IMR-90 (cell line): ENCODE measurements at regions not wholly inside any gene's neighbourhood (a gene's known extent, or its start where the extent isn't known, plus 50 kb on each side); places are given as distances from the start of the nearest gene placed in this dataset.

Experiments used
- ATAC-seq: fragments of 200-7000 bp; cut with Tn5 transposase; 2 replicates; pipeline ENCODE4 v1.9.1; 2020; ENCODE audit warnings: low read depth, mild to moderate bottlenecking, moderate library complexity
- BruUV-seq: library from RNA; stranded (reverse); fragments of 400-500 nt; replicated peaks from 2 replicates; lab custom pipeline; 2021; lab: Mats Ljungman, UMichigan
- CTCF ChIA-PET: fragments of 300-600 bp; formaldehyde crosslinking; extraction: SDS; loops from one replicate; lab custom pipeline; 2021; ENCODE audit warnings: antibody characterized with exemption; lab: Yijun Ruan, JAX
- POLR2A ChIA-PET: fragments of 300-600 bp; sonication (Branson Sonifier 250); formaldehyde crosslinking; loops from one replicate; lab custom pipeline; 2022; ENCODE audit warnings: antibody characterized with exemption; ENCODE audit not compliant: unreplicated experiment; lab: Charles Lee
- DNase-seq: peaks from one replicate; pipeline ENCODE4 v3.0.0; 2013
- H2AFZ ChIP-seq: replicated peaks from 2 replicates; pipeline ENCODE3; 2013; ENCODE audit warnings: low read length, mild to moderate bottlenecking; ENCODE audit not compliant: poor library complexity
- H2AK5ac ChIP-seq: 2 replicates; pipeline ENCODE4 v1.6.1; 2013; ENCODE audit warnings: low read depth, low read length, inconsistent platforms
- H2AK9ac ChIP-seq: replicated peaks from 2 replicates; pipeline ENCODE3; 2013; ENCODE audit warnings: mild to moderate bottlenecking, low read depth, low read length, moderate library complexity; ENCODE audit not compliant: poor library complexity
- H2BK120ac ChIP-seq: 2 replicates; pipeline ENCODE4 v1.6.1; 2013; ENCODE audit warnings: low read depth, low read length, inconsistent platforms
- H2BK15ac ChIP-seq: 3 replicates; pipeline ENCODE4 v1.6.1; 2013; ENCODE audit warnings: low read depth, low read length, inconsistent platforms
- H2BK20ac ChIP-seq: 2 replicates; pipeline ENCODE4 v1.6.1; 2013; ENCODE audit warnings: low read depth, mild to moderate bottlenecking, inconsistent platforms, low read length, moderate library complexity
- H2BK5ac ChIP-seq: 2 replicates; pipeline ENCODE4 v1.6.1; 2013; ENCODE audit warnings: mild to moderate bottlenecking, low read depth, low read length, inconsistent platforms; ENCODE audit not compliant: poor library complexity, severe bottlenecking
- H3K14ac ChIP-seq: replicated peaks from 2 replicates; pipeline ENCODE4 v1.6.1; 2013; ENCODE audit warnings: low read depth, low read length, inconsistent platforms
- H3K18ac ChIP-seq: 2 replicates; pipeline ENCODE4 v1.6.1; 2013; ENCODE audit warnings: low read depth, low read length, control low read depth
- H3K23ac ChIP-seq: 2 replicates; pipeline ENCODE4 v1.6.1; 2013; ENCODE audit warnings: low read depth, low read length, inconsistent platforms
- H3K27ac ChIP-seq: 2 replicates; pipeline ENCODE4 v1.5.1; 2013; ENCODE audit warnings: mild to moderate bottlenecking, control low read depth, low read length; ENCODE audit not compliant: insufficient read depth
- H3K27me3 ChIP-seq: 2 replicates; pipeline ENCODE4 v1.6.1; 2013; ENCODE audit warnings: low read length; ENCODE audit not compliant: control insufficient read depth, insufficient read depth
- H3K36me3 ChIP-seq: 2 replicates; pipeline ENCODE4 v1.6.1; 2013; ENCODE audit warnings: low read length, mixed read lengths; ENCODE audit not compliant: control insufficient read depth, insufficient read depth
- H3K4ac ChIP-seq: 2 replicates; pipeline ENCODE4 v1.6.1; 2013; ENCODE audit warnings: low read depth, low read length, inconsistent platforms
- H3K4me1 ChIP-seq: 2 replicates; pipeline ENCODE4 v1.6.1; 2013; ENCODE audit warnings: low read length, mixed read lengths; ENCODE audit not compliant: control insufficient read depth, insufficient read depth
- H3K4me2 ChIP-seq: 2 replicates; pipeline ENCODE4 v1.6.1; 2013; ENCODE audit warnings: low read depth, mild to moderate bottlenecking, control low read depth, low read length, moderate library complexity
- H3K4me3 ChIP-seq: 2 replicates; pipeline ENCODE4 v1.5.1; 2013; ENCODE audit warnings: low read depth, mild to moderate bottlenecking, control low read depth, low read length, moderate library complexity; ENCODE audit not compliant: insufficient read depth
- H3K56ac ChIP-seq: 2 replicates; pipeline ENCODE4 v1.6.1; 2013; ENCODE audit warnings: low read length, inconsistent platforms; ENCODE audit not compliant: insufficient read depth; ENCODE audit errors: extremely low read depth
- H3K79me1 ChIP-seq, 2 experiments: 2 replicates each; pipeline ENCODE4 v1.6.1; 2013; ENCODE audit warnings: low read length in 2 of 2, inconsistent platforms in 1 of 2, low read depth in 1 of 2
- H3K9ac ChIP-seq: 2 replicates; pipeline ENCODE4 v1.6.1; 2013; ENCODE audit warnings: low read depth, low read length, control low read depth
- H3K9me1 ChIP-seq: 2 replicates; pipeline ENCODE4 v1.6.1; 2013; ENCODE audit warnings: low read length, inconsistent platforms; ENCODE audit not compliant: insufficient read depth
- H3K9me3 ChIP-seq: 2 replicates; pipeline ENCODE4 v1.6.1; 2013; ENCODE audit warnings: low read length; ENCODE audit not compliant: control insufficient read depth, insufficient read depth
- H4K20me1 ChIP-seq: 2 replicates; pipeline ENCODE4 v1.6.1; 2013; ENCODE audit warnings: low read length, inconsistent platforms; ENCODE audit not compliant: insufficient read depth
- H4K5ac ChIP-seq: 2 replicates; pipeline ENCODE4 v1.6.1; 2013; ENCODE audit warnings: mild to moderate bottlenecking, low read depth, low read length, control low read depth
- H4K8ac ChIP-seq, 2 experiments: 2 replicates each; pipeline ENCODE4 v1.6.1; 2013; ENCODE audit warnings: low read depth in 2 of 2, low read length in 2 of 2, control low read depth in 1 of 2, inconsistent platforms in 1 of 2
- H4K91ac ChIP-seq: 2 replicates; pipeline ENCODE4 v1.6.1; 2013; ENCODE audit warnings: low read depth, low read length, inconsistent platforms; ENCODE audit not compliant: insufficient read depth
- BHLHE40 ChIP-seq: fragments of 150-350 bp; IDR thresholded peaks from 2 replicates; pipeline ENCODE4 v1.6.1; 2016; ENCODE audit warnings: mild to moderate bottlenecking, low read depth, low read length
- CEBPB ChIP-seq: IDR thresholded peaks from 2 replicates; pipeline ENCODE4 v1.6.1; 2012; ENCODE audit warnings: low read depth, low read length, improper control_type of control experiment
- CHD1 ChIP-seq: IDR thresholded peaks from 2 replicates; pipeline ENCODE4 v1.6.1; 2012; ENCODE audit warnings: low read depth, low read length, improper control_type of control experiment
- MAFK ChIP-seq: IDR thresholded peaks from 2 replicates; pipeline ENCODE4 v1.6.1; 2012; ENCODE audit warnings: low read depth, low read length, improper control_type of control experiment
- MAZ ChIP-seq: IDR thresholded peaks from 2 replicates; pipeline ENCODE4 v1.6.1; 2012; ENCODE audit warnings: low read depth, mild to moderate bottlenecking, low read length, improper control_type of control experiment, moderate library complexity, borderline replicate concordance
- MXI1 ChIP-seq: IDR thresholded peaks from 2 replicates; pipeline ENCODE4 v1.6.1; 2012; ENCODE audit warnings: low read depth, mild to moderate bottlenecking, low read length, moderate library complexity, borderline replicate concordance
- NFE2L2 ChIP-seq: fragments of 150-350 bp; IDR thresholded peaks from 2 replicates; pipeline ENCODE4 v1.6.1; 2016; ENCODE audit warnings: low read depth, mild to moderate bottlenecking, low read length
- POLR2A ChIP-seq: IDR thresholded peaks from 2 replicates; pipeline ENCODE4 v1.6.1; 2012; ENCODE audit warnings: mild to moderate bottlenecking, low read depth, low read length
- RCOR1 ChIP-seq: IDR thresholded peaks from 2 replicates; pipeline ENCODE4 v1.6.1; 2012; ENCODE audit warnings: mild to moderate bottlenecking, low read length, improper control_type of control experiment; ENCODE audit not compliant: insufficient replicate concordance
- SMC3 ChIP-seq: fragments of 150-350 bp; IDR thresholded peaks from 2 replicates; pipeline ENCODE4 v1.6.1; 2016; ENCODE audit warnings: low read depth, mild to moderate bottlenecking, antibody characterized with exemption, low read length, moderate library complexity
- WGBS, 2 experiments: methylation state at CpG; one replicate each; pipeline versions ENCODE4 v1.1.5 to v1.1.7; 2013; ENCODE audit warnings: missing lambda C conversion rate in 2 of 2; ENCODE audit not compliant: insufficient read length in 1 of 2; ENCODE audit errors: extremely low coverage in 2 of 2; 5-methylcytosine and 5-hydroxymethylcytosine counted together
- dilution Hi-C: fragments of 300-500 bp; cut with HindIII; formaldehyde crosslinking; loops from one replicate; pipeline ENCODE4 v1.14.3; 2018; ENCODE audit warnings: low sequenced_read_pairs; ENCODE audit not compliant: unreplicated experiment
- in situ Hi-C: fragments of 300-500 bp; cut with MboI; formaldehyde crosslinking; loops from 3 replicates; pipeline ENCODE4 v1.14.3; 2019; ENCODE audit warnings: low sequenced_read_pairs, inconsistent platforms, mixed read lengths
- intact Hi-C: fragments of 100-400 bp; cut with micrococcal nuclease; formaldehyde crosslinking; loops from 2 replicates; pipeline ENCODE4 v1.10.0; 2022
- TF ChIP-seq, protein P1 (sequence below): fragments of 150-350 bp; IDR thresholded peaks from 2 replicates; pipeline ENCODE4 v1.6.1; 2017; ENCODE audit warnings: mild to moderate bottlenecking, antibody characterized with exemption, low read length, low read depth
- TF ChIP-seq, protein P2 (sequence below): fragments of 150-350 bp; IDR thresholded peaks from 2 replicates; pipeline ENCODE4 v1.6.1; 2016; ENCODE audit warnings: low read depth, mild to moderate bottlenecking, low read length, moderate library complexity, borderline replicate concordance

DNA sequence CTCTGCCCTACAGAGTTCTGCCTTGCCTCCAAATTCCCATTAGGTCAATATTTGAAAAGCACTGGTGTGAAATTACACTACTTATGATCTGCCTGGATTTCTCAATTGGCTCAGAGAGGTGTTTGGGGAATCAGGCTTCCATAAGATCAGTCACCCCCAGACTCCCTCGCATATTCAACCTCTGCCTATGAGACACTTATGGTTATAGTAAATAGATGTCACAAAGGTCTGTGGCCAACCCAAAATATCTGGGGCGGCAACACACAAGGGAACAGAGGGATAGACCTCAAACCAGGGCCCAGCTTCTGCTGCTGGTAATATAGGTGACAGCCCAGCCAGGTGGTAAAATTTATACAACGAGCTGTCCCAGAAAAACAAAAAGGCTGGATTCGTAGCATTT is 376.7 kb upstream of the ZMIZ1 start:
- WGBS, 2 experiments = 100% methylated on average over 1 of the region's 4 CpGs; no CpG with 5 or more reads in 1 of the 2 experiments
- no peak for ATAC-seq
- Histone ChIP-seq H3K4me2 (no peak overlapping the region), H2BK20ac (no peak overlapping the region), H2AK9ac (no peak overlapping the region), H3K14ac (no peak overlapping the region), H4K91ac (no peak overlapping the region), H2BK5ac (no peak overlapping the region), H3K23ac (no peak overlapping the region), H2AFZ (no peak overlapping the region), H3K4me1 (peaks cover 2% of the 10 kb centered on the region; the same call in 1 of the 2 replicates), H3K4ac (no peak overlapping the region), H3K36me3 (no peaks in the 10 kb centered on the region), H4K8ac (no peak overlapping the region), H3K9me3 (no peaks in the 10 kb centered on the region), H3K56ac (no peak overlapping the region), H2AK5ac (no peak overlapping the region), H3K18ac (no peak overlapping the region), H4K5ac (no peak overlapping the region), H3K9me1 (peaks cover 9% of the 10 kb centered on the region; the same call in 1 of the 2 replicates), H2BK15ac (no peak overlapping the region), H4K20me1 (no peaks in the 10 kb centered on the region), H3K79me1 (no peaks in the 10 kb centered on the region), H3K27ac (no peak overlapping the region), H3K4me3 (no peak overlapping the region), H2BK120ac (no peak overlapping the region), H3K9ac (no peak overlapping the region), H3K27me3 (peaks cover 16% of the 10 kb centered on the region)
- ChIA-PET CTCF (no interaction called here), POLR2A (no interaction called here)
- no peak for DNase-seq
- no peak for TF ChIP-seq RCOR1
- TF ChIP-seq, protein P1, sequence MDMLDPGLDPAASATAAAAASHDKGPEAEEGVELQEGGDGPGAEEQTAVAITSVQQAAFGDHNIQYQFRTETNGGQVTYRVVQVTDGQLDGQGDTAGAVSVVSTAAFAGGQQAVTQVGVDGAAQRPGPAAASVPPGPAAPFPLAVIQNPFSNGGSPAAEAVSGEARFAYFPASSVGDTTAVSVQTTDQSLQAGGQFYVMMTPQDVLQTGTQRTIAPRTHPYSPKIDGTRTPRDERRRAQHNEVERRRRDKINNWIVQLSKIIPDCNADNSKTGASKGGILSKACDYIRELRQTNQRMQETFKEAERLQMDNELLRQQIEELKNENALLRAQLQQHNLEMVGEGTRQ = no peak
- TF ChIP-seq MAFK = no peak
- no peak for TF ChIP-seq NFE2L2
- TF ChIP-seq CEBPB = no peak
- TF ChIP-seq BHLHE40 = no peak
- no peak for TF ChIP-seq POLR2A
- no peak for TF ChIP-seq MXI1
- TF ChIP-seq, protein P2, sequence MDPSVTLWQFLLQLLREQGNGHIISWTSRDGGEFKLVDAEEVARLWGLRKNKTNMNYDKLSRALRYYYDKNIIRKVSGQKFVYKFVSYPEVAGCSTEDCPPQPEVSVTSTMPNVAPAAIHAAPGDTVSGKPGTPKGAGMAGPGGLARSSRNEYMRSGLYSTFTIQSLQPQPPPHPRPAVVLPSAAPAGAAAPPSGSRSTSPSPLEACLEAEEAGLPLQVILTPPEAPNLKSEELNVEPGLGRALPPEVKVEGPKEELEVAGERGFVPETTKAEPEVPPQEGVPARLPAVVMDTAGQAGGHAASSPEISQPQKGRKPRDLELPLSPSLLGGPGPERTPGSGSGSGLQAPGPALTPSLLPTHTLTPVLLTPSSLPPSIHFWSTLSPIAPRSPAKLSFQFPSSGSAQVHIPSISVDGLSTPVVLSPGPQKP = no peak
- TF ChIP-seq SMC3 = no peak
- TF ChIP-seq CHD1 = no peak
- TF ChIP-seq MAZ = no peak
- dilution Hi-C loops = no loop called here
- BruUV-seq = no TSS peak
- in situ Hi-C loops = no loop called here
- intact Hi-C loops = no loop called here
